ENCODE measurements at regions not wholly inside any gene's neighbourhood (a gene's known extent, or its start where the extent isn't known, plus 50 kb on each side); places are given as distances from the start of the nearest gene placed in this dataset.

- DNase-seq (ENCODE audit: low read depth in 2 of 2) = no peak
These were observed 339.5 kb upstream of the MKI67 start for GRCh38 chr10:128465697-128466096.

- no peak for DNase-seq (ENCODE audit: low read depth in 2 of 2)
These were observed 340.7 kb upstream of the MKI67 start for GRCh38 chr10:128466831-128467371.

DNA sequence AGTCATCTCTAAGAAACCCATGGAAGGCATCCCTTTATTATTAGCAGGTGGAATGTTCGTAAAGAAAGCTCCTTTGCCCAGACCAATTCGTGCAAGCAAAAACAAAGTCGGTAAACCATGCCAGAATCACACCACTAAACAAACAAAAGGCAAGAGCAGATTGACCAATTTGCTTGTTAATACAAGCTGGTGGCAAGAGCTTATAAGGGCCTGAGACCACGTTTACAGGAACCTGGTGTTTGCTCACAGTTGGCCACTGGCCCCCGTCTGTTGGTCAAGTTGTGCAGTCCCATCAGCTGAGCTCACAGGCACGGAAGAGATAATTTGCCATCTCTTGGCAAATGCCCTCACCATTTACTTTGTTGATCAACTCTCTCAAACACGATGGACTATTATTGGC is 342.2 kb upstream of the MKI67 start:
- no peak for DNase-seq (ENCODE audit: low read depth in 2 of 2)

DNA sequence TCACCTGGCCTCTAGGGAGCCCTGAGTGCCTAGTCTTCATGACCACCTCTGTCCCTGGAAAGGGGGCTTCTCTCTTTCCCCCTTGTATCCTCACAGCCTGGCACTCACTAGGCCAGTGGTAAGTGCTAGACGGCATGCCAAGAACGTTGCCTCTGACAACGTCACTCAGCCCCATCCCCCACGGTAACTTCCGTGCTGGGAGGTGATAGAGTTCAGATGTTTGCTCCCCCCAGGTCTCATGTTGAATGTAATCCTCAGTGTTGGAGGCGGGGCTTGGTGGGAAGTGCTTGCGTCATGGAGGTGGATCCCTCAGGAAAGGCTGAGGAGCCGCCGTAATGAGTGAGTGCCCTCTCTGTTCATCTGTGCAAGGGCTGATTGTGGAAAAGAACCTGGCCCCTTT is 343.3 kb upstream of the MKI67 start:
- no peak for DNase-seq (ENCODE audit: low read depth in 2 of 2)

GRCh38 chr10:128470321-128470965 is 344.2 kb upstream of the MKI67 start:
- DNase-seq (ENCODE audit: low read depth in 2 of 2) = no peak

GRCh38 chr10:128471151-128471550 is 344.9 kb upstream of the MKI67 start:
- no peak for DNase-seq (ENCODE audit: low read depth in 2 of 2)

DNA sequence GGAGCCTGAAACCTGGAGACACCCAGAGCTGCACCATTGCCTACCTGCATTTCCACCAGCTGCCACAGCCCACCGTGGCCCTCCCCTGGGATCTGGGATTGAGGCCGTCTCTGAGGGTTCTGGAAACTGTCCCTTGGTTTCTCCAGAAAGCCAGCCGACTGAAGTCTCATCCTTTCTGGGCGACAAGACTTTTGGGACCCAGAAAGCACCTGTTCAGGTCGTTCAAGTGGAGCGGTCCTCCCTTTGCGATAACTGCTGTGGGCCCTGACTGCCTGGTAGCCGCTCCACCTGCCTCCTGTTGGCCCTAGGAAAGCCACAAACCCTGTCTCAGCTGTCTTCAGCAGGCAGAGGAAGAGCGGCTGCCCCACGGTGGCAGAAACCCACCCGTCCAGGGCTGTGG is 346.0 kb upstream of the MKI67 start:
- no peak for DNase-seq (ENCODE audit: low read depth in 2 of 2)

DNA sequence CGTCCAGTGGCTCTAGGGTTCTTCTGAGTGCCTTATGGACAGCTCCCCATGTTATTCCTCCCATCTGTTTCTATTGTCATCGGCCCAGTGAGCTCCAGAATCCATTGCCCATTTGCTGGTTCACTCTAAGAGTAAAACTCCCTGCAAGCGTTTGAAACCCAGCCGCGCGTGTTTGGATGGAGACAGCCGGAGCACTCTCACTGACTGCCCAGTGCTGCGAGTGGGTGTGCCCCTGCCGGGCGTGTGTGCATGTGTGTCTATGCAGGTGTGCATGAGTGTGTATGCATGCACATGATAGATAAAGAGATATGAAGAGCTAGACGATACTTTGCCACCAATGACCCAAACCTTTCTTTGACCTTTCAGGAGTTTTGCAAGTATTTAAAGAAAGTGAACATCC is 347.2 kb upstream of the MKI67 start:
- DNase-seq (ENCODE audit: low read depth in 2 of 2) = no peak

DNA sequence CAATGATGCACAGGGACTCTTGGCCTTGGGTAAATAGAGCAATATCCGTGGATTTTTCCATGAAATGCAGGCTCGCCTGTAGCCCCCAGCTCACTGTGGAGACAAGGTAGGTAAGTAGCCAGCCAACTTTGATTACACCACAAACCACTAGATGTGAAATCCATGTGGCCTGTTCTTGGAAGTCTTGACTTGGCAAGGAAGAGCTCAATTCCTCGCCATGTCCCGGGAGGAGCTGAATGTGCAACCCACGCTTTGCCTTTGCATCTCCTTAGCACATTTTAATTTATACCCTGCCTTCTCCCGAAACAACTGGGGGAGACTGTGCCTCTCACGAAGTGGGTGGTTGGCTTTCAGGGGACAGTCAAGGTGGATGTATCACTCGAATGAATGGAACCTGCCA is 347.7 kb upstream of the MKI67 start:
- no peak for DNase-seq (ENCODE audit: low read depth in 2 of 2)

- DNase-seq (ENCODE audit: low read depth in 2 of 2) = no peak
These were observed 348.3 kb upstream of the MKI67 start for GRCh38 chr10:128474571-128474970.

GRCh38 chr10:128475686-128476367 is 349.6 kb upstream of the MKI67 start:
- no peak for DNase-seq (ENCODE audit: low read depth in 2 of 2)

- DNase-seq (ENCODE audit: low read depth in 2 of 2) = no peak
These were observed 350.1 kb upstream of the MKI67 start for GRCh38 chr10:128476368-128476725.

- no peak for DNase-seq (ENCODE audit: low read depth in 2 of 2)
These were observed 350.6 kb upstream of the MKI67 start for GRCh38 chr10:128476845-128477244.

DNA sequence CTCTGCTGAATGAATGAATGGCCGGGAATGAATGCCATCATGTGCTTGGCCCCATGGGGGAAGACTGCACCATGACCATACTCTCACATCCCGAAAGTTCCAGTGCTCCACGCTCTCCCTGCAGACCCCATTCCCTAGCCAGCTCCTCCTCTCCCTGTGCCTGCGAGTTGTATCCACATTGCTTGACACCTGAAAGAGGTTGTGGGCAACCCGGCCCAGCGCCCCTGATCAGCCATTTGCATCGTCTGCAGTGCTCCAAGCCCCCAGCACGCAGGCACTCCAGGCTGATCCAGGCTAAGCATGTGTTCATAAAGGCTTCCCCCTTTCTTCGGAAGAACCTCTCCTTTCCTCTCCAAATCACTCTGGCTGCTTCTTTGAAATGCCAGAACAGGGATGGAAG is 354.4 kb upstream of the MKI67 start:
- DNase-seq (ENCODE audit: low read depth in 2 of 2) = no peak

- DNase-seq (ENCODE audit: low read depth in 2 of 2) = no peak
These were observed 355.1 kb upstream of the MKI67 start for GRCh38 chr10:128481152-128481840.

- DNase-seq (ENCODE audit: low read depth in 2 of 2) = no peak
These were observed 355.8 kb upstream of the MKI67 start for GRCh38 chr10:128482052-128482451.

- no peak for DNase-seq (ENCODE audit: low read depth in 2 of 2)
These were observed 357.0 kb upstream of the MKI67 start for GRCh38 chr10:128483216-128483615.

- no peak for DNase-seq (ENCODE audit: low read depth in 2 of 2)
These were observed 357.8 kb upstream of the MKI67 start for GRCh38 chr10:128484041-128484440.

- no peak for DNase-seq (ENCODE audit: low read depth in 2 of 2)
These were observed 359.5 kb upstream of the MKI67 start for GRCh38 chr10:128485701-128486235.

DNA sequence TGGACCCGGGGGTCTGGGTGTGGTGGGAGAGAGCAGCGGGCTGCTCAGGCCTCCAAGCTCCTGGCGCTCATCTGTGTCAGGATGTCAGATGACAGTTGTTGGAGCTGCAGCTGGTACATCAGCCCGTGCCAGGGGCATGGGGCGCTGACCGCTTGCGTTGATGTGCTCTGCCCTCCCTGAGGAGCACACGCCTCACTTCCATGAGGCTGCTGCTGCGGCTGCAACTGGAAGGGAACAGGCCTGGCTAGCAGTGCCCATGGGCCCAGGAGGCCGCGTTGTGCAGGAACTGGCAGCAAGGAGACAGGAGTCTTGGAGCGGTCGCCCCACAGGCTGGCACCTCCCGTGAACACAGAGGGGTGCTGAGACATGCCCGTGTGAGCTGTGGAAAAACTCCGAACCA is 361.3 kb upstream of the MKI67 start:
- DNase-seq (ENCODE audit: low read depth in 2 of 2) = no peak

DNA sequence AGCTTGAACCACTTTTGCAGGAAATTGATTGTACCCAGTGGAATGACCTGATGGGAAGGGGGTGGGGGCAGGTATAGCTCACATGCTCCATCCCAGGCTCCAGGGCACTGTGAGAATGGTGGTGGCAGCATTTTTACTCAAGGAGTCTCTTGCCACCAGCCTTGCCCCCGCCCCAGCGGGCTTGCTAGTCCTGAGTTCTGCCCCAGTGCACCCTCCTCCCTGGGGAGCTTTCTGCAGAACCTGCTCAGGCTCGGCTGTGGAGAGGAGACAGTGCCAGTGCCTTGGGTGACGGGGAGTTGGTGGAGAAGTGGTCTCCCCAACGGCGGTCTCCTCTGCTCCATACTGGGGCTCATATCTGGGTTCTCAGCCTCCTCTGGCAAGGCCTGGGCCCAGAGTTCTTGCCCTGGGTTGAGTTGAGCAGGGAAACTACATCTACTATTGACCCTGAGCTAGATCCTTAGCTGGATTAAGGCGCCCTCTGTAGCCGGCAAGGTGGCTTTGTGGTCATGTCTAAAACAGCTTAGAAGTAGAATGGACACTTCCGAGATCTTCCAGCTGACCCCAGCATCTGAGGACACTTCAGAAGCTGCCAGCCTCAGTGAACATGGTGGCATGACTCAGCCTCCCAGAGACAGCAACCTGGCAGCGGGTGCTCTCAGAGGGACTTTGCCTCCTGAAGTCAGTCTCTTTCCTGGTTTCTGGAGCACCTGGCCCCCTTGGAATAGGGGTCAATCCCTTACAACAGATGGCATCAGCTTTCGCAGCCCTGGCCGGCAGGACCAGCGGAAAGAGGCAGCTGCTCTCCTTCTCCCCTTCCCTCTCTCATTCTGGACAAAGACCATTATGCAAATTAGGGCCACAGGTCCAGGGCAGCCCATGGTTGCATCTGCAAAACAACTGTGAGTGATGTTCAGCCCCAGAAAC is 363.4 kb upstream of the MKI67 start:
- no peak for DNase-seq (ENCODE audit: low read depth in 2 of 2)

- no peak for DNase-seq (ENCODE audit: low read depth in 2 of 2)
These were observed 365.5 kb upstream of the MKI67 start for GRCh38 chr10:128491686-128492085.
